ENCODE measurements at regions not wholly inside any gene's neighbourhood (a gene's known extent, or its start where the extent isn't known, plus 50 kb on each side); places are given as distances from the start of the nearest gene placed in this dataset.

DNA sequence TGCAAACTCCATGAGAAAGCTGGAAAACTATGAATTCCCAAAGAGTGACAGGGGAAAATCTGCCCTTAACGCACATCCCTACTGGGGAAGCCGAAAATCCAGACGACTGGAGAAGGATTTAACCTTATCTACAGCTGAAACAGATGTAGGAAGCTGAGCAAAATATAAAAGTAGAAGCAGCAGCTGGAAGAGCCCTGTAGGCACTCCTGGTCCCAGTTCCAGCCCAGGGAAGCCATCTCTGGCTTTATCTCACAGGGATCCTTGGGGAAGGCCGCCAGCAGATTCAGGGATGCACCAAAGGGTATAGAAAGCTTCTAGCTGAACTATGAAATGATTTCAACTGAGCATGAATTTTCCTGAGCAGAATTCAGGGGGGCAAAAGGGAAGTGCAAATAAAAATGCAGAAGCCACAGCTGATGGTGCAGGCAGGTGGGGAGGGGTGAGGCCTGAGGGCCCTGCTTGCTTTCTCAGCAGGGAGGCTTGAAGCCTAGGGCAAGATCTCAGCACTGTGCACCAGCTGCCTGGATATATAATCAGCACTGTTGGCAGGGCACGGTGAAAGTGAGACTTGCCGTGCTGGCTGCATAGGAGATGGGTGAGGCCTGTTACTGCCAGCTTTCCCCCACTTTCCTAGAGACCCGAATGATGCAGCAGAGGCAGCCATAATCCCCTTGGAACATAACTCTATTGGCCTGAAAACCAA lies 2019.5 kb upstream of the NUDT12 start:
- TF ChIP-seq POLR2AphosphoS5 (IDR thresholded peaks at IDR 0.05; ENCODE audit: borderline replicate concordance, low read depth, low read length) (no peak), EZH2 (IDR thresholded peaks at IDR 0.05) (no peak)

Measured in SK-N-MC (cell line).